ENCODE measurements at regions not wholly inside any gene's neighbourhood (a gene's known extent, or its start where the extent isn't known, plus 50 kb on each side); places are given as distances from the start of the nearest gene placed in this dataset.

DNA sequence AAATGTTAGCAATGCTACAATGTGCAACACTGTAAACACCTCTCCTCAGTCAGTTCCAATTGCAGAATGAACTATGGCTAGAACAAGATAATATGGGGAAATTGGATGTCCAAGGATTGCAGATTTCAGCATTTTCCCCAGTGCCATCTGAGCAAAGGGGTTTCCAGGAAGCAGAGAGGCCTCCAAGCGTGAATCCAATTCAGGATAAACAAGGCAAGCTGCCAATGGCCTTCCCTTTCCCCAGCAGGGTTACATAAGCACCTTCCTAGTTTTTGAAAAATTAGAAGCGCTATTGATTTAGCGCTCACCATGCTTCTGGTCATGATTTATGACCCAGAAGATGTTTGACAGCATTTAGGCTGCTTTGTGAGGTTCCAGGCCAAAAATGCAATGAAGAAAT lies 223.0 kb upstream of the GATB start:
- no peak for DNase-seq (ENCODE audit: low spot score)

DNA sequence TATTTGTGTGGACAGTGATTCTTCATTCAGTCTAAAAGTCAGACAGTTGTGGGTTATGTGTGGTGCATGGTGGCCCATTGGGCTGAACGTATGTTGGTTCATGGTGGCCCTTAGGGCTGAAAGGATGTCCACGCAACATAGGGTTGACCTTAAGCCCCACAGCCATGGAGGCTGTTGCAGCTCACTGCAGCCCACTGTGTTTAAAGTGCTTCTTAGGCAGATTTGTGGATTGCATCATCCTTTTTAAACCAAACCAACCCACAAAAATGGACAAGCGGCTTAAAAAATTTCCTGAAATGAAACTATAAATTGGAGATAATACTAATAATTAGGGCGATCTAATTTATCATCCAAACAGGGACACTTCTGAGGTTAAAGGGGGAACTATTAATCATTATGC lies 219.0 kb upstream of the GATB start:
- no peak for DNase-seq (ENCODE audit: low spot score)

DNA sequence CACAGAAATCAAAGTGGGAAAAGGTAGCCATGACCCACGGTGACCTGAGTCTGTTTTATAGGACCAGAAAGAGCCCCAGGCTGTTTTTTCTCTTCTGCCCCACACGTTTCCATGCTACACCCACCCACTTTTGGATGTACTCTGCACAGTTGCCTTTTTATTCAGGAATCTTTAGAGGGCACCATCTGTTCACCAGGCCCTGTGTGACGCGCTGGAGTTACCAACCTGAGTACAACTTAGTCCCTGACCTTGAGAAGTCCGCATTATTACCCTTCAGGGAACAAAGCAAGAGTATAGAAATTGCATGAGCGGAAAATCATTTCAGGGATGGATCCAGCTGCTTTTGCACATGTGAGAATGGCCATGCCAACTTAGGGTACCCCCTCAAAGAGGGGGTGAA lies 207.8 kb upstream of the GATB start:
- no peak for DNase-seq (ENCODE audit: low spot score)

DNA sequence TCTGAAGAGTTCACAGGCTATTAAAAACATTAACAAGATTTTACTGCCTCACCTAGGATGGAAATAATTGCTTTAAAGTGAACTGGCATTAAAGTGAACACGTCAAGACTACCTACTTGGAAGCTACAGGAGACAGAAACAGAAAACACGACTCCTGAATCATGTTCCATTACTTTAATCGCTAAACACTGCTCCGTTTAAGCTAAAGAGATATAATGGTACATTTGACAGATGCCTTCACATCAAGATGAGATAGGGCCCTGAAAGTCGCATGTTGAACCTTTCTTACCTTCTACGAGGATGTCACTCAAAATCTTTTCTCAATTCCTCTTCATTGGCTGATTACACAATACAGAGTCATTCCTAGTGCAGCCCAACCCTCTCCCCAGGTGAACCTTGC lies 206.3 kb upstream of the GATB start:
- no peak for DNase-seq (ENCODE audit: low spot score)

DNA sequence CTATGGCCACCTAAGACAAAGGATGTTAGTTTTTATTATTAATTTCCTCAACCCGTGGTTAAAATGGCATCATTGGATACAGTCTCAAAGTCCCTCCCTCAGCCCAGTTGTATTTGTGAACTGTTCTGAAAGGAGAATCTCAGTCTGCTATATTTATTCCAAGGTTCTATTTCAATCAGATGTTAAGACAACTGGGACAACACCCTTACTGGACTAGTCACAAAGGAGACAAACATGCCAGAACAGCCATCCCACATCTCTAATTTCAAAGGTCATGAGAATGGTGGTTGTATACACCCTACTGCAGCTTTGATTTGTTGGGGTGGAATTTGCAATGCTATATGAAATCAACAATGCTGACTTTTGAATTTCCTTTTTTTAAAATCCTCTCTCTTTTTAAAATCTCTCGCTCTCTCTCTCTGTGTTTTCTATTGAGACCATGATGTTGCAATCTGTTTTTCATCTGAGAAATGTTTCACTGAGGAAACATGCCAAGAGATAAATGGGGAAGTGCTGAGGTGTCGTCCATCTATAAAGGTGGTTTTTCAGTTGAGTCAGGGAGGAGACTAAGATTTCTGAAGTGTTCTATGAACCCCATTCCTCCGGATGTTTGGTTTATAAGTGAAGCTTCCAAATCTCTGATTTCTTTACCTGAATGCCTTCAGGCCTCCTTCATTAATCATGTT lies 201.5 kb upstream of the GATB start:
- no peak for DNase-seq (ENCODE audit: low spot score)

DNA sequence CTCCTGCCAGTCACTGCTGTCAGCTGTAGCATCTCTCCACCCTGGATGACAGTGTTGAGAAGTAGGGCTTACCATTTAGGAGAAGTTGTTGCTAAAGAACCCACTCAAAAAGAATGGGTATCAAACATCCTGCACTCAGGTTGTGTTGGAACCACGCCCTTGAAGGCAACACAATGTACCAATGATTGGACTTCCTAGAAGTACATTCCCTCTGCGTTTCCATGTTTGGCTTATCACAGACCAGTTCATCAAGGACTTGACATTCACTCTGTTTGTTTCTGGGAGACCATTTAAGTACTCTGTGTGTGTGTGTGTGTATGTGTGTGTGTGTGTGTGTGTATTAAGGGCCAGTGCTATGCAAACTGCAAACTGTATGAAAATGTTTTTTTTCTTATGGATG lies 200.6 kb upstream of the GATB start:
- no peak for DNase-seq (ENCODE audit: low spot score)

DNA sequence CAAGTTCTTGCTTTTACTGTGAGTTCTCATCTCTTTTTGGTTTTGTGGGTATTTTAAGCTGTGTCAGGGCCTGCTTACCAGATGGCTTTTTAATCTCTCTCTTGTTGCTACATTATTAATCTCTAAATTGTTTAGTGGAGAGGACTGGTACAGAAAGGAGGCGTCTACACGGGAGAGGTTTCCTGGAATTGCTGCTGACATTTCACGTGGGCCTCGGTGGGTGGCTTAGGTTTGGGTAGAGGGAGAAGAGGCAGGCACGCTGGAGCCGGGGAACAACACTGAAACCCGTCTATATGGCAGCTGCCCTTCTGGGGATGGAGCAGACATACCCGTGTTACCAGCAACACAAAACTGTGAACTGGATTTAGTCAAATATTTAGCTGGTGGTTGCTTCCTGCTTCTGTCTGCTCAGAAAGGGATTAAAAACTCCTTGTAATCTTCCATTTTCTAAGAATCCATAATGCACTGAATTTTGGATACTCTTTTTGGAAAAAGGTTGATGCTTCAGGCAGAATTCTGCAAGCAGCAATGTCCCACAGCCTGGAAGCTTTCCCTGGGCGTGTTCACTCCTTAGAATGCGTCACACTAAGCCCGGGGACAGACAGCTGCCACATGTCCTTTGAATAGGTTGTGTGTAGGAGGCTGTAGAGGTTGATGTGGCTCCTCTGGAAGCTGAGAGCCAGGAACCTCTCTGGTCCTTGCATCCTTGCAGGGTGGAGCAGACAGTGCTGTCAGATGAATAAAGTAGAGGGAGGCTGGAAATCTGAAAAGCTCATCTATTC lies 199.8 kb upstream of the GATB start:
- no peak for DNase-seq (ENCODE audit: low spot score)

DNA sequence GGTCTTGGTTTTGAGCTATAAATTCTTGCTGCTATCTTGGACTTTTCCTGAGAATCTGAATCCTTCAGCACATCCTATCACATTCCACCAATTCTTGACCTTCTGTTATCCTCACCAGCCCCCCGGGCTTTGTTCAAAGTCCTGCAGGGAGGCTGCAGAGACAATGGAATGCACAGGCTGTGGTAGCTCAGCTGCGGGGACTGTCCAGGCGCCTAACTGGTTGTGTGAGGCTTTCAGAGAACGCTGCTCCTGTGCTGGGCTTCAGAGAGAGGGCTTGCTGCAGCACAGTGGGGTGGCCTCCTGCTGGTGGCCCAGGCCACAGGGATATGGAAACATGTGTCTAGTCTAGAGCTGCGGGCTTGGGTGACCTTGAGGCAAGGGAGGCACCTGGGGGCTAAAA lies 196.3 kb upstream of the GATB start:
- no peak for DNase-seq (ENCODE audit: low spot score)

DNA sequence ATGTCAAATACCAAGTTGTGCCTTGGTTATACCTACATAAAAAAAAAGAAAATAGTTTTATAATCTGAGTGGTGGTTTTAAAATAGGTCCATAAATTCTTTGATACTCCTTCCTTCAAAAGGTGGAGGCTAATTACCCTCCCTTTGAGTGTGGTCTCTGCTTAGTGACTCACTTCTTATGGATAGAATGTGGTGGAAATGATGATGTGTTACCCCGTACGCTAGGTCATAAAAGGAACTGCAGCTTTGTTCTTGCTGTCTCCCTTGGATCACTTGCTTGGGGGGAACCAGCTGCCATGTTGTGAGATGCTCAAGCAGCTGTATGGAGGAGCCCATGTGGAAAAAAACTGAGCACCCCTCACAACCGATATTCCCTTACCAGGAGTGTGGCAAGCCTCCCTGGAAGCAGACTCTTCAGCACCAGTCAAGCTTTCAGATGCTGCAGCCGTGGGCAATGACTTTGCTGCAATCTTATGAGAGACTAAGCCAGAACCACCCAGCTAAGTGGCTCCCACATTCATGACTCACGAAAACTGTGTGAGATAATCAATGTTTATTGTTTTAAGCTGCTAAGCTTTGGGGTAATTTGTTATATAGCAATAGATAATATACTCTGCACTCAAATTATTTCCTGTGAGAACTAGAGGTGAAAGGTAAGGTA lies 195.0 kb upstream of the GATB start:
- no peak for DNase-seq (ENCODE audit: low spot score)

DNA sequence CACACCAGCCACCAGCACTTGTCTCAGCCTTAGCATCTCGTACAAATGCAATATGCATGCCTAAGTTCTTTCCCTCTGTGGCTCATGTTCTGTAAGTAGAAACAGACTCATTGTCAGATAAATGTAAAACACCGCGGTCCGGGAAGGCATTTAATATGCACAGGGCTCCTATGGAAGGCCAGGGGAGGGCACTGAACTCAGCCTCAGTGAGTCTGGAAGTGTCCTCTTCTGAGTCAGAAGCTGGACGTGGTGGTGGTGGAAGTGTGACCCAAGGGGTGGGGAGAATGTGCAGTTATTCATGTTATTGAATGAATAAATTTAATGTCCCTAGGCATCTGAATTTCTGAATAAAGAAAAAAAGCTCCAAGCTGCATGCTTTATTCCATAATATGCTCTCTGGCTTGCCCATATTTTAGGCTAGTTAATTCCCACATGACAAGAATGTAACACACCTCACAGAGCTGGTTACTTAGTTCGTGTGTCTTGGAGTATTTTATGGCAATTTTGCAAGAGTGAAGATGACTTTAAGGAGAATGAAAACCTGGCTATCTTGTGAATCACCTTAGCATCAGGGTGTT lies 193.1 kb upstream of the GATB start:
- DNase-seq (ENCODE audit: low spot score), result no peak

DNA sequence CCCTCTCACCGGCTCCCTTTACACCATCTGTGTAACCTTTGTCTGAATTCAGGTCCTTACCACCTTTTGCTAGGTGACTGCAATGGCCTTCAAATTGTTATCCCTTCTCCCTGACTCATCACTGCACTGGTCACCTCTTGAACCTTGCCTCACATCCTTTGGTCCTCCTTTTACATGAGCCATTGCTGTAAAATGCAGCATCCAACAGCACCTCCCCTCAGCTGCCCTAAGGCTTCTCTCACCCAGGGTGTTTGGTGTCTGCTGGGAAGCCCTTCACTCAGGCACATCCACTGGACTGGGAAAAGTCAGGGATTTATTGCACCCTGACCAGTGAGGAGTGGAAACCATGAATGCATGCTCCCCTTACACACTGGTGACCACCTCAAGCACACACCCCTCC lies 192.5 kb upstream of the GATB start:
- no peak for DNase-seq (ENCODE audit: low spot score)

DNA sequence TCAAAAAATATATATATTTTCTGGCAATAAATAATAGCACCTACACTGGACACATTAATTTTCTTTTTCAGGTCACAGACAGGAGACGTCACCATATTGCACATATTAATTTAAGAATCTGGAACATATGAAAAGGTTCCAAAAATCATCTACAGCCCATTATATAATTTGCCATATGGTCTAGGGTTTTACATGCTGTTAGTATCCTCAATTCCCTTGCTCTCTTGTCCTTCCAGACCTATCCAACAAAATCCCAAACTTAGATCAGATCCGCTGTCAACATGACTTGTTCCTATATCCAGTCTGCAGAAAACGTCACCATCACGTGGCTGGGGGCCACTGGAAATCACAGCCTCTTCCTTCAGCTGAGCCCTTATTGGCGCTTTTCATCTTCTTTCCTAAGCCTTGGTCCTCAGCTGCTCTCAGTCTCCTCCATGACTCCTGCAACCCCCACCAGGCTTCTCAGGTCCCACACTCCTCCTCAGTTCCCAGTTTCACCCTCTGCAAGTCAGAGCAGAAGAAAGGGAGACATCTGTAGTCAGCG lies 192.0 kb upstream of the GATB start:
- no peak for DNase-seq (ENCODE audit: low spot score)

DNA sequence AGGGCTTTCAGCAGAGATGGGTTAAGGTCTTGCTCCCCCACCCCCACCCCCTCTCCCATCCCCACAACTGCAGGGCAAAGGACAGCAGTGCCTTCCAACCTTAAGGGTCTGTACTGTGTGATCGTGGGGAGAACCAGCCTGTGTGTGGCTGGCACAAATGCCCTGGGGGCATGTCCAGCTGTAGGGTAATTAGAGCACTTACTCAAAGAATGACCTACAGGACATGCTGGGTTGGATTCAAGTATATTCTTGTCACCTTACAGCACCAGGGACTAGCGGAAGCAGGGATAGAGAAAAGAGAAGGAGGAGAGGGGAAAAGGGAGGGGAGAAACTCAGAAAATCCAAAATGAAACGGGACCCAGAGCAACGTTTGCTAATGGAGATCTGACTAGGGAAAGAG lies 191.3 kb upstream of the GATB start:
- no peak for DNase-seq (ENCODE audit: low spot score)

DNA sequence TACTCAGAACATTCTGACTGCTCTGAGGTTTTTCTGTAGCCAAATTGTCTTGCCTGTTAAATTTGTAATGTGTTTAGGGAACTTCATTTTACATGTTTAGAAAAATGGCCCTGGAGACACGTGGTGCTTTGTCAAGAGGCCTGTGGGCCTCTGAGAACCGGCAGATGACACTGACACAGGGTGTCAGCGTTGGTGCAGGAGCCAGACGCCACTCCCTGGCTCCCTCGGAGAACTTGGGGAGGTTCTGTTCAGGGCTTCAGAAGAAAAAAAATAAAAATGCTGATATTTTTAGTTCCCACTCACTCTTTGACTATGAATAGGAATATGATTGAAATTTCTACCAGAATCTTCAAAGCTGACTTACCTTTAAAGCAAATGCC lies 190.9 kb upstream of the GATB start:
- no peak for DNase-seq (ENCODE audit: low spot score)

DNA sequence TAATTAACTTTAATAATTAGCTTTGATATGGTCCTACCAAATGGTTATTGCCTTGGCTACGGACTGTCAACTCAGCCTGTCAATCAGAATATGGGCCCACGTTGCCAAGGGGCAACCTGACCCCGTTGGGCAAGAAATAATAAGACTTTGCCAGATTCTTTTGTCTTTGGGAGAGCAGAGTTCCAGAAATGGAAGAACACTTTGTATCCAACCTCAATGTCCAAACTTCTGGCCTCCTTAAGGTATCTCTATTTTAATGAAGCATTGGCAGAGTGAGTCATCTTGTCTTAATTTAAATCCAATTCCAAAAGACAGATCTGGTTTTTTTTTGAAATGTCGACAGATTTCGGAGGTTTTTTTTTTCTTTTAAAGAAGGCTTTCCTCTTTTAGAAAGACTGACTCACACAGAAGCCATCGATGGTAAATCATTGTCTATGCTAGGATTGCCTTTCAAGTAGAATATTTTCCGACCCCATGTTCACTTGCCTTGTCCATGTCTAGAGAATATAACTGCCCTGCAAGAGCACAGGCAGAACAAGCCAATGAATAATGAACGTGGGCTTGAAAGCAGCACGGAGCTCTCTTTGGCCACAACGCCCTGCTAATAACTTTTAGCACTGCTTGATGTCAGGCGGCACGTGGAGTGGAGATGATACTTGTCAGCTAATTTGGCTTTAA lies 190.3 kb upstream of the GATB start:
- no peak for DNase-seq (ENCODE audit: low spot score)

DNA sequence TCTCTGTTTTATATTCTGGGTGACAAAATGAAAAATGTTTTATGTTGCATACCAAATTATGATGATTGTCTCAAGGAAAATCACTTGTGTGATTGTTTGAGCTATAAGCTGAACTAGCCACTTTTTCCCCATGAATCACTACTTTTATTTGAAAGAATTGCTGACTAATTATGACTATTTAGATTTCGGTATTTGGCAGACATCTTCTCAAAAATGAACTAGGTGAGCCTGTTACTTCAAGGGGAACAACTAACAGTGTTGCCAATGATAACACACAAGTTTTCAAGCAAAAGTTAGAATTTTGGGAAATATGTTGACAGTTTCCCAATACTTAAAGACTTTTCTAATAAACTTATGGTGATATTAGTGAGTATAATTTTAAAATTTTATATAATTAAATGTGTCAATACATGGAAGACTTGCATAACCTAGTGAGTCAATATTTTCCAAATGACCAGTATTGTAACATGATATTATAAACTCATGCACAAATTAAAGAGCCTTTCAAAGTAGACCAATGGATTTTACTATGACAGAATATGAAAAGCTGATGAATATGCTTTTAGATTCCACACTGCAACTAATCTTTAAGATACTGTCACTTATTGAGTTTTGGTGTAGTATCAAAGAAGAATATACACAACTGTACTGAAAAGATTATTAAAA lies 187.7 kb upstream of the GATB start:
- no peak for DNase-seq (ENCODE audit: low spot score)

DNA sequence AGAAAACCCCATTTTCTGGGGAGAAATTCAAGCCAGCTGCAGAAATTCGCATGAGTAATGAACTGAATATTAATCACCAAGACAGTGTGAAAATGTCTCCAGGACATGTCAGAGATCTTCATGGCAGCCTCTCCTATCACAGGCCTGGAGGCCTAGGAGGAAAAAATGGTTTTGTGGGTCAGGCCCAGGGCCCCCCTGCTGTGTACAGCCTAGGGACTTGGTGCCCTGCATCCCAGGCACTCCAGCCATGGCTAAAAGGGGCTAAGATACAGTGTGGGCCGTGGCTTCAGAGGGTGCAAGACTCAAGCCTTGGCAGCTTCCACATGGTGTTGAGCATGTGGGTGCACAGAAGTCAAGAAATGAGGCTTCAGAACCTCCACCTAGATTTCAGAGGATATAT lies 185.9 kb upstream of the GATB start:
- no peak for DNase-seq (ENCODE audit: low spot score)

DNA sequence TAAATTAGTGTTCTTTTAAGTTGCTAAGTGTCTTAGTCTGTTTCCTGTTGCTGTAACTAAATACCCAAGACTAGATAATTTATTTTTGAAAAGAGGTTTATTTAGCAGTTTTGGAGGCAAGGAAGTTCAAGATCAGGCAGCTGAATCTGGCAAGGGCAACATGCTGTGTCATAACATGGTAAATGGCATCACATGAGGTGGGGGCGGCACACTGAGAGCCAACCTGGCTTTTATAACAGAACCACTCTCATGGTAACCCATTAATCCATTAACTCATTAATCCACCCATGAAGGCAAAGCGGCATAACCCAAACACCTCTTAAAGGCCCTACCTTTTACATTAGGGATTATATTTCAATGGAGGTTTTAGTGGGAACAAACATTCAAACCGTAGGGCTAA lies 182.2 kb upstream of the GATB start:
- DNase-seq (ENCODE audit: low spot score), result no peak

DNA sequence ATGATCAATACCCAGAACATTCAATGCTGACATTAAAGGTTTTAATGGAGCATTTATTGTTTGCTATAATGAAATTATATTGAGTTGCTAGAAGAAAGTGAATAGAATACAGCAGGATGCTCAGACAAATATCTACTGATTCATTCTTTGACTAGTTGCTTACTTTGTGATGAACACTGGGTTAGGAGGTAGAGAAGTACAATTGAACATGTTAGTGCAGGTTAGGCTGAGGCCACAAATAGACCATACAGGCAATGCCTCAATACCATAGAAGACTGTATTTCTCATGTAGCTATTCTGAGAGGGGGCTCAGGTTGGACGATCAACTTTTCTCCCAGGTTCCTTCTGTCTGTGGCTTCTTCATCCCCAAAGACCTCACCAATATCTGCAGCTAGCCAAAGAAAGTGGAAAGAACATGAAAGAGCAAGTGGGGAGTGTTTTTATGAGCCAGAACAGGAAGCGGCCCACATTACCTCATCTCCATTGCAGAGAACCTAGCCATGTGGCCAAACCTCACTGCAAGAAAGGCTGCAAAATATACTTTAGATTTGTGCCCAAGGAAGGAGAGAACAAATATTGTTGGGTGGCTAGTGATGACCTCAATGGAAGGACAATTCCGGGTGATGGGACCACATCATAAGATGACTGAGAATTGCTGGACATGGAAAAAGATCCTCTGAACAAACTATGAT lies 180.3 kb upstream of the GATB start:
- DNase-seq (ENCODE audit: low spot score), result no peak

DNA sequence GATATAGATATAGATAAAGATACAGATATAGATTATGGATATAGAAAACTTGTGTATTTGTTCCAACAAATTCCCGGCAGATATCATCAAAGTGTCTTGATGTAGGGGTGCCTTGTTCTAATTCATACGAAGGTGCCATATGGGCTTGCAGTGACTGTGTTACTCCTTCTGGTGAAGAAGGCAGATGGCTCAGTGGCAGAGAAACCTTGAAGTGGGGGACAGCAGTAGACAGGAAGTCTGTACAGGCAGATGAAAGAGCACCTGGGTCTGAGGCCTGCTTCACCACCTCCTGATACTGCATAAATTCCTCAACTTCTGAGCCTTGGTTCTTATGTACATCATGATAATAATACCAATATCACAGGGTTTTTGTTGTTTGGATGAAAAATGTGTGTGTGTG lies 179.5 kb upstream of the GATB start:
- DNase-seq (ENCODE audit: low spot score), result no peak

DNA sequence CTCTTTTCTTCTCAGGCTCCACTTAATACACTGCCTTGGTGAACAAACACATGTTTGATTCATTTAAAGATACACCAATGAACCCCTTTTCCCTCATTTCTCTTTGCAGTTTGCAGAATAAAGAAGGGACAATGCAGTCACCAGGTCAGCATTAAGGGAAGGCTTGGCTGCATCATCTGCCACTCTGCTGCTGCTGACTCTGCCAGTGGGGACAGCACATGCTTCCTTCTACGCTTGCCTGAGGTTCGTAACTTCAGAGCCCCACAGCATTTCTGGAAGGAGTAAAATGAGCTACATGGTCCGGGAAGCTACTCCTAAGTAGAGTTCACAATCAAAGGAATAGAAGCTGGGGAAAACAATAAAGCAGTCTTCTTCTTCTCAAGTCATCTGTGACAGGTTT lies 178.9 kb upstream of the GATB start:
- no peak for DNase-seq (ENCODE audit: low spot score)
